ENCODE measurements at regions not wholly inside any gene's neighbourhood (a gene's known extent, or its start where the extent isn't known, plus 50 kb on each side); places are given as distances from the start of the nearest gene placed in this dataset.

DNA sequence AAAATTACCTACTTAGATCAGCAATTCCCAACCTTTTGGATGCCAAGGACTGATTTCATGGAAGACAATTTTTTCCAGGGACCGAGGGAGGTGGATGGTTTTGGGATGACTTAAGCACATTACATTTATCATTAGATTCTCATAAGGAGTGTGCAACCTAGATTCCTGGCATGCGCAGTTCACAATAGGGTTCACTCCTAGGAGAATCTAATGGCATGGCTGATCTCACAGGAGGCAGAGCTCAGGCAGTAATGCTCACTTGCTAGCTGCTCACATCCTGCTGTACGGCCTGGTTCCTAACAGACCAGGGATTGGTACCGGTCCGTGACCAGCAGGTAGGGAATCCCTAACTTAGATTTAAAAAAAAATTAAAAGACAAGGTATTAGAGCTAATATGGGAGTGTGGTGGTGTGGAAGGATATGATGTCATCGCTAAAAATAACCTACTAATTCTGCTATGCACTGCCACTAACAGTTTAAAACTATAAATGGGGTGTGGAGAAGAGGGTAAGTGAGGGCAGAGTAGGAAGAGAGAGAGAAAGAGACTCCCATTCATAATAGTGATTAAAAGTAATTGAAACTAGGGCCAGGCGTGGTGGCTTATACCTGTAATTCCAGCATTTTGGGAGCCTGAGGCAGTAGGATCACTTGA lies 282.7 kb downstream of the BAMBI start:
- no peaks in the 10 kb centered on the region for H3K36me3 ChIP-seq (ENCODE audit: insufficient read depth, low read length, poor library complexity, severe bottlenecking)
- BruUV-seq (replicated peaks) = no TSS peak
- DNase-seq (ENCODE audit: low spot score) = no peak
- intact Hi-C loops (cut with micrococcal nuclease; ENCODE audit: unreplicated experiment) = no loop called here
- no peaks in the 10 kb centered on the region for H3K4me1 ChIP-seq (ENCODE audit: insufficient read depth, low read length, poor library complexity, severe bottlenecking)
- H3K9me3 ChIP-seq (ENCODE audit: low read depth, low read length, poor library complexity, severe bottlenecking) = no peaks in the 10 kb centered on the region
- no peaks in the 10 kb centered on the region for H3K27me3 ChIP-seq (replicated peaks; ENCODE audit: insufficient read depth, low read depth, low read length, poor library complexity)
- H3K4me3 ChIP-seq (ENCODE audit: low read depth, low read length, poor library complexity, severe bottlenecking) = no peak overlapping the region
- TF ChIP-seq EZH2 (IDR thresholded peaks at IDR 0.05; ENCODE audit: borderline replicate concordance, low read depth, low read length, poor library complexity, severe bottlenecking) = no peak
- TF ChIP-seq, protein P1, sequence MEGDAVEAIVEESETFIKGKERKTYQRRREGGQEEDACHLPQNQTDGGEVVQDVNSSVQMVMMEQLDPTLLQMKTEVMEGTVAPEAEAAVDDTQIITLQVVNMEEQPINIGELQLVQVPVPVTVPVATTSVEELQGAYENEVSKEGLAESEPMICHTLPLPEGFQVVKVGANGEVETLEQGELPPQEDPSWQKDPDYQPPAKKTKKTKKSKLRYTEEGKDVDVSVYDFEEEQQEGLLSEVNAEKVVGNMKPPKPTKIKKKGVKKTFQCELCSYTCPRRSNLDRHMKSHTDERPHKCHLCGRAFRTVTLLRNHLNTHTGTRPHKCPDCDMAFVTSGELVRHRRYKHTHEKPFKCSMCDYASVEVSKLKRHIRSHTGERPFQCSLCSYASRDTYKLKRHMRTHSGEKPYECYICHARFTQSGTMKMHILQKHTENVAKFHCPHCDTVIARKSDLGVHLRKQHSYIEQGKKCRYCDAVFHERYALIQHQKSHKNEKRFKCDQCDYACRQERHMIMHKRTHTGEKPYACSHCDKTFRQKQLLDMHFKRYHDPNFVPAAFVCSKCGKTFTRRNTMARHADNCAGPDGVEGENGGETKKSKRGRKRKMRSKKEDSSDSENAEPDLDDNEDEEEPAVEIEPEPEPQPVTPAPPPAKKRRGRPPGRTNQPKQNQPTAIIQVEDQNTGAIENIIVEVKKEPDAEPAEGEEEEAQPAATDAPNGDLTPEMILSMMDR (conservative IDR thresholded peaks at IDR 0.05; ENCODE audit: low read depth, low read length) = no peak
- POLR2A ChIA-PET (ENCODE audit: low non-redundant PET) = no interaction called here
- no peak overlapping the region for H3K27ac ChIP-seq (ENCODE audit: low read depth, low read length, poor library complexity, severe bottlenecking)
- CTCF ChIA-PET = no interaction called here

DNA sequence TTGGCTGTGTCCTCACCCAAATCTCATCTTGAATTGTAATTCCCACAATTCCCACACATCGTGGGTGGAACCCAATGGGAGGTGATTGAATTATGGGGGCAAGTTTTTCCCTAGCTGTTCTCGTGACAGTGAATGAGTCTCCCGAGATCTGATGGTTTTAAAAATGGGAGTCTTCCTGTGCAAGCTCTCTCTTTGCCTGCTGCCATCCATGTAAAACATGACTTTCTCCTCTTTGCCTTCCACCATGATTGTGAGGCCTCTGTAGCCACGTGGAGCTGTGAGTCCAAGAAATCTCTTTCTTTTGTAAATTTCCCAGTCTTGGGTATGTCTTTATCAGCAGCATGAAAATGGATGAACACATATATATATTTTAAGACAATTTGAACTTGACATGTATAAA lies 285.4 kb downstream of the BAMBI start:
- Histone ChIP-seq H3K27me3 (replicated peaks; ENCODE audit: insufficient read depth, low read depth, low read length, poor library complexity) (no peaks in the 10 kb centered on the region), H3K4me3 (ENCODE audit: low read depth, low read length, poor library complexity, severe bottlenecking) (no peak overlapping the region), H3K36me3 (ENCODE audit: insufficient read depth, low read length, poor library complexity, severe bottlenecking) (no peaks in the 10 kb centered on the region), H3K9me3 (ENCODE audit: low read depth, low read length, poor library complexity, severe bottlenecking) (no peaks in the 10 kb centered on the region), H3K27ac (ENCODE audit: low read depth, low read length, poor library complexity, severe bottlenecking) (no peak overlapping the region), H3K4me1 (ENCODE audit: insufficient read depth, low read length, poor library complexity, severe bottlenecking) (no peaks in the 10 kb centered on the region)
- no TSS peak for BruUV-seq (replicated peaks)
- intact Hi-C loops (cut with micrococcal nuclease; ENCODE audit: unreplicated experiment) = no loop called here
- ChIA-PET POLR2A (ENCODE audit: low non-redundant PET) (no interaction called here), CTCF (no interaction called here)
- TF ChIP-seq, protein P1 (conservative IDR thresholded peaks at IDR 0.05; ENCODE audit: low read depth, low read length) = no peak
- TF ChIP-seq EZH2 (IDR thresholded peaks at IDR 0.05; ENCODE audit: borderline replicate concordance, low read depth, low read length, poor library complexity, severe bottlenecking) = no peak
- DNase-seq (ENCODE audit: low spot score) = no peak

DNA sequence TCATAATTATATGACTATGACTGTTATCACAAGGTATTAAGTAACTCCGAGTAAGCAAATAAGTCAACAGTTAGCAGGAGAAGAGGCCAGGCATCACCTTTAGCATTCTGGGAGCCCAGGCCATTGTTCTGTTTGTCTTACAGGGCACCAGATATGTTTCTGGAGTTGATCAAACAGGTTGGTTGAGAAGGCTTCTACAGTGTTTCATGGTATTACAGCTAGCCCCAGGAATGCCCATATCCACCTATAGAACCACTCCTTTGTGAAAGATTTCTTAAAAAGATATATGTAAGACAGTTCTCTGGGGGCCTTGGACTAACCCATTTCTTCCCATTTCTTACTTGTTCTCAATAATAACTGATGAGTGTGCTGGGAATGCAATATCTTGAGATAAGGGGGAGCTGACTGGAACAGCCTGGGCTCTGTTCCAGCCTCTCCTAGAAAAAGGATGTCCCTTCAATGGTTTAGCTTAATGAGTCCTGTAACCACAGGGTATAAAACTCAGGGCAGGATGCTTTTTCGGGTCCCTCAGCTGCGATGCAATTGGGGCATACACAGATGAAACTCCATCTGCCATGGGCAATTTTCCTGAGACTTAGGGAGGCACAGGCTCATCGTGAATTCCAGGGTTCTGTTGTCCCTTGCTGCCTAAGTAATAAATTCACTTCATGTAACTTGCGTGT lies 286.4 kb downstream of the BAMBI start:
- intact Hi-C loops (cut with micrococcal nuclease; ENCODE audit: unreplicated experiment) = no loop called here
- no peak for TF ChIP-seq EZH2 (IDR thresholded peaks at IDR 0.05; ENCODE audit: borderline replicate concordance, low read depth, low read length, poor library complexity, severe bottlenecking)
- TF ChIP-seq, protein P1 (conservative IDR thresholded peaks at IDR 0.05; ENCODE audit: low read depth, low read length) = no peak
- no peak for DNase-seq (ENCODE audit: low spot score)
- ChIA-PET CTCF (no interaction called here), POLR2A (ENCODE audit: low non-redundant PET) (no interaction called here)
- no peaks in the 10 kb centered on the region for H3K27me3 ChIP-seq (replicated peaks; ENCODE audit: insufficient read depth, low read depth, low read length, poor library complexity)
- H3K36me3 ChIP-seq (ENCODE audit: insufficient read depth, low read length, poor library complexity, severe bottlenecking) = no peaks in the 10 kb centered on the region
- no peak overlapping the region for H3K4me3 ChIP-seq (ENCODE audit: low read depth, low read length, poor library complexity, severe bottlenecking)
- no peak overlapping the region for H3K27ac ChIP-seq (ENCODE audit: low read depth, low read length, poor library complexity, severe bottlenecking)
- no TSS peak for BruUV-seq (replicated peaks)
- H3K4me1 ChIP-seq (ENCODE audit: insufficient read depth, low read length, poor library complexity, severe bottlenecking) = no peaks in the 10 kb centered on the region
- H3K9me3 ChIP-seq (ENCODE audit: low read depth, low read length, poor library complexity, severe bottlenecking) = no peaks in the 10 kb centered on the region

All from A673 (cell line).